Cardiac septum (tissue), 1 donor: ENCODE measurements at regions not wholly inside any gene's neighbourhood (a gene's known extent, or its start where the extent isn't known, plus 50 kb on each side); places are given as distances from the start of the nearest gene placed in this dataset.

Source experiments
- DNase-seq: peaks from one replicate; pipeline ENCODE4 v3.0.0-alpha.2; 2020; ENCODE audit warnings: low spot score
- intact Hi-C: fragments of 100-400 bp; cut with DNase I; formaldehyde crosslinking; loops from one replicate; pipeline ENCODE4 v1.14.0; 2022
- donor health status: DM: no; HTN: no; CAD: no.

GRCh38 chr10:62748386-62748785 lies 56.1 kb upstream of the ADO start:
- DNase-seq = no peak
- intact Hi-C loops = no loop called here

- no peak for DNase-seq
- intact Hi-C loops = no loop called here
Measured at GRCh38 chr10:62749093-62749683, 55.3 kb upstream of the ADO start.
